NCI-H1105 treated with DMSO at 0.1 percent for 48 hours (cell line): ENCODE measurements at regions not wholly inside any gene's neighbourhood (a gene's known extent, or its start where the extent isn't known, plus 50 kb on each side); places are given as distances from the start of the nearest gene placed in this dataset.

Source experiments
- DNase-seq: peaks from one replicate; lab custom pipeline; 2025; lab: John Stamatoyannopoulos, UW

DNA sequence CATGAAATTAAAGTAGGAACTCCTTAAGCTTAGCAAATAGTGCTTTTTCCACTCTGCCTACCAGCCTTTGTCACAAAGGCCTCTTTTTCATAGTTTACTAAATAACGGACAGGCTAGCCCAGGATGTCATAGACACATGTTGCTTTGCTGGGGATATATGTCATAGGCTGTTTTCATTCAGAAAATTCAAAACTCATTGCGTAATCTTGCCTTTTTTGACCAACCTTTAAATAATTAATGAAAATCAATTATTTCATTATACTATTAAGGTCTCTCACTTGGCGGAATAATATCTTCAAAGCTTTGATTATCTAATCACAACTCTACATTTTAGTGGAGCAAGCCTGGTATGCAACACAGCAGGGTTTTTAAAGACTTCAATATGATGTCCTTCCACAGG, 1245.7 kb upstream of the LRRTM1 start:
- no peak for DNase-seq

DNA sequence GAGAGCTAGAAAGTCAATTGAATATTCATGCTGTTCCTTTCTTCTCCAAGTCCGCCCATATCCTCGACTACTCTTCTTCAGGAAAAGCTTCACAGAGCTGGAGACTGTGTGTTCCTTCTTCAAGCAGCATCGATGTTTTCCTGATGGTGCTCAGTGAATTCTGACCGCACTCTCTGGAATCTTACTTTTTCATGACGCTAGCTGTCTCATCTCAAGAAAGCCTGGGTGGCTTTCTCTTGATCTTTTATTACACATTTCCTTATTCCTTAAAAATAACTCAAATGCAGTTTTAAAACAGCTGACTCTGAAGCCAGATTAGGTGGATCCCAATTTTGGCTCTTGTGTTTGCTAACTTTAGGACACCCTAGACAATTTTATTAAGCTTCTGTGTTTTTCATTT, 1245.1 kb upstream of the LRRTM1 start:
- no peak for DNase-seq

DNA sequence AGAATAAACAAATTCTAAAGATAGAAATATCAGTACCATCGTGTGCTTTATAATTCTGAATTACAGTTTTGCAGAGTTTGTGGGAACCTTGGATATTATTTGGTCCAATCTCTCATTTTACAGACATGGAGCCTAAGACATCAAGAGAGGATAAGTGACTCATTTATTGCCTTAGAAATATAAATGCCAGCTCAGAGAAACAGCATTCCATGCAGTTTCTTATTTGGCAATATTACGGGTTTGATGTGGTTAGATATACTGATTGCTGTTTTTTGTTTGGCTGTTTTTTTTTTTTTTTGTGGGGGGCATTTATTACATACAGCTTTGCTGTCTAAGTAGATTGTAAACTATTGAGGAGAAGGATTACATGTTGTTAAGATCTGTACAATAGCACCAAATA, 1241.1 kb upstream of the LRRTM1 start:
- no peak for DNase-seq

DNA sequence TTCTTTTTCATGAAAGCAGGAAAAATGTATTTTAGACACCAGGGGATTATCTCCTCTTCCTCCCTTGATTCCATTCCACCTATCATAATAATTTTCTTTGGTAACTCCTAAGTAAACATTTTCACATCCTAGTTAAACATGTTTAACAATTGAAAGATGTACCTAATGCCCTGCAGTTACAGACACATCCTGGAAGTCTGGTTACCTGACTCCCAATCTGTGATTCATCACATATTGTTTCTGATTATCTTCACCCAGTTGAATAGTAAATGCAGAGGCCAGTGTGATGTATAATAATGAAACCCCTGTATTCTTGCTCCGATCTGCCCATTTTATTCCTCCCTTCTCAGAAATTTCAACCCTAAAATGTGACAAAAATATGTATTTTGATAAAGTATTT, 1237.6 kb upstream of the LRRTM1 start:
- DNase-seq, result no peak

DNA sequence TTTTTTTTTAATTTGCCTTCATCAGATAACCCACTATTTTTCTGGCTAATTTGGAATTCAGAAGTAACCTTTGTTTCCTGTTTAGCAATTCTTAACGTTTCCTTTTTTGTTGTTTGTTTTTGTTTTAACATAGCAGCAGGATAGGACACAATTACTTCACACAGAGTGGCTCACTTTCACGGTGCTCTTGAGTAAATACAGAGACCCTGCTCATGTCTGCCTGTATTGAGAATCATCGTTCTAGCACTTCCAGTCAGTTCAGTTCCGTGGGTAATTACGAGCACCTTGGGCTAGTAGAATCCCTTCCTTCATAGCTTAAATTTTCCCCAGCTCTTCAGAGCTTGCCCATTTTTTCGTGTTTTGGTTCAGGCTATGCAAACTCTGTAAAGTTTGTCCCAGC, 1225.4 kb upstream of the LRRTM1 start:
- DNase-seq, result no peak

DNA sequence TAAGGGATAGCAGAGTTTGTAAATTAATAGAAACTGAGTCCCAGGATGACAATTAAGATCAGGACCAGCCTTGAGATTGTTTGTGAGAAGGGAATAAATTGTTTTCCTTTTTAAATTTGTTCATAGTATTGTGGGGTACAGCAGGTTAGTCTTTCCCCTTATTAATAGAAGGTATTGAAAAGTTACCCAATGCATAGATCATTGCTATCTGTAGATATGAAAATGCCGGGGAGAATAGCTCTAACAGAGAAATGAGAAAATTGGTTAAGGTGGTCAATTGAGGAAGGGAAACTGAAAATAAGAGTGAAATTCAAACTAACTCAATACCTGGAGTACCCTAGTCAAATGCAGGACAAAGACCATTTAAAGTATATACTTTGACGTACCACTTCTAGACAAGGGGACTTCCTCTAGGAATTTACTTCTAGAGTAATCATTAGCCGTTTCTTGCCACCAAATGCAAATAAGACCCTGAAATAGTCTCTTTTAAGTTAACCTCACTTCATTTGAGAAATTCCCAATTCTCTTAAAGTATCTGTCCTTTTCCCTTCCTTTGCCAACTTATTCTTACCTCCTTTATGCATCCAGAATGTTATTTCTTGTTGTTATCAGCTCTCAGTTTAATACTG, 1224.4 kb upstream of the LRRTM1 start:
- no peak for DNase-seq

DNA sequence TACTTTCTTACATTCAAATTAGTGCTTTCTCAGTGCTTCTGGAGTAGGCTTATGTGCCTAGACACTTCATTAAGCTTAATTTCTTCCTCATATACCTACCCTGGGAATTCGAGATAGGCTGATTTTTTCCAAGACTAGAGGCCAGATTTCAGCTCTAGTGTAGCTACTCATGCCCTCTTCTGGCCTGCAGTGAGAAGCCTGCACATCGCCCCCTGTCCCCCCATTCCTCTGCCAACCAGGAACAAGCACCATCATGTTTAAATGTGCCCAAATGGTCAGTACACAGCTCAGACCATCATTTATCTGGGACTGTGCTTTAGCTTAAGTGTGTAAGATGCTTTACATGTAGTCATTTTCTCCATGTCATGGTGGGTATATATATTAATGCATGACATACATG, 1218.8 kb upstream of the LRRTM1 start:
- DNase-seq, result no peak

DNA sequence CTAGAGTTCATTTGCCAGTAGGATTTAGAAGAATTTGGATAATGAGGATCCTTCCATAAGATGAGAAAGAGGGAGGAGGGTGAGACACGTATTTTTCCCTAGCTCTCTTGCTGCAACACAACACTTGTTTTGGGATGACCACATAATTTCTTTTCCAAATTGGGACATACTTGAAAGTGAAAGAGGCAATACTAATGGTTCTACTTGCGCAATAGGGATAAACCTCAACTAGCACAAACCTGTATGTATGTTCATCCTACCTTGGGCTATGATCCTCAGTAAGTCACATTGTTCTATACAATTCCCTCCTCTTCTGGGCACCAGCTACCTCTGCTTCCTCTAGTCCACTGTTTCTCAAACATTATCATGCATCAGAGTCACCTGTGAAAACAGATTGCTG, 1208.8 kb upstream of the LRRTM1 start:
- DNase-seq, result no peak

DNA sequence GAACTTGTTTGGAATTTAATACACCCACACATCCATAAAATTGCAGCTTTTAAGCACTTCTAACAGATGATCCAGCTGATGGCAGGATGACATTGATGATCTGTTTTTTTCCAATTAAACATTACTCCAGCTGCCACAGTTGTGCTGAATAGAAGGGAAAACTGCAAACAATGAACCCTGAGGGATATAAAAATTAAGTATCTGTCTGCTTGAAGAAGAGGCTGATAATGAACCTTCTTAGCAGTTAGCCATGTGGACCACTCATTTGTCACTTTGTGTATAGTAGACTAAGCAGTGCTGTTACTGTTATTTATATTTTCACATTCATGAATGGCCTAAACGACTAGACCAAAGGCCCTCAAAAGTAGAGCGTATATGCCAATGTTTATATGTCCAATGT, 1201.0 kb upstream of the LRRTM1 start:
- DNase-seq, result no peak

DNA sequence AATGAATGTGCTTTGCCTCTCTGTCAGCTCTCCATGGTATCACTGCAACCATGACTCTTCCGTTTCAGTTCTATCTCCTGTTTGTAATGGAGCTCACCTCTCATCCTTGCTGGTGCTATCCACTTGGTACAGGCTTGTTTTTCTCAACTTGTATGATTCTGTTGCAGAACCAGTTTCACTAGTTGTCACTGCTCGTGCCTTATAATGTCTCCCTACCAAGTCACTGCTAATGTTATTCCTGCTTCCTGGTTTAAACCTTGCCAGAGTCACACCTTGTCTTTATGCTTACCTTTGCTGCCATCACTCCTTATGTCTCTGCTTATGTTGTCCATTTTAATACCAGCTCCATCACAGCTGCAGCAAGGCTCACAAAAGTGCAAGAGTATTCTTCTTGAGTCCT, 1191.0 kb upstream of the LRRTM1 start:
- no peak for DNase-seq

DNA sequence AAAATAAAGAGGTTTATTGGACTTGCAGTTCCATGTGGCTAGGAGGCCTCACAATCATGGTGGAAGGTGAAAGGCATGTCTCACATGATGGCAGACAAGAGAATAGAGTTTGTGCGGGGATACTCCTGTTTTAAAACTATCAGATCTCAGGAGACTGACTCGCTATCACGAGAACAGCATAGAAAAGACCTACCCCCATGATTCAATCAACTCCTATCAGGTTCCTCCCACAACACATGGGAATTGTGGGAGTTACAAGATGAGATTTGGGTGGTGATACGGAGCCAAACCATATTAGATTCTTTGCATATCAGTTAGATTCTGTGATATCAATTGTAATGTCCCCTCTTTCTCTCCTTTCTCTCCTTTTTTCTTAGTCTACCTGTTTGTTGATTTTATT, 1178.7 kb upstream of the LRRTM1 start:
- no peak for DNase-seq

DNA sequence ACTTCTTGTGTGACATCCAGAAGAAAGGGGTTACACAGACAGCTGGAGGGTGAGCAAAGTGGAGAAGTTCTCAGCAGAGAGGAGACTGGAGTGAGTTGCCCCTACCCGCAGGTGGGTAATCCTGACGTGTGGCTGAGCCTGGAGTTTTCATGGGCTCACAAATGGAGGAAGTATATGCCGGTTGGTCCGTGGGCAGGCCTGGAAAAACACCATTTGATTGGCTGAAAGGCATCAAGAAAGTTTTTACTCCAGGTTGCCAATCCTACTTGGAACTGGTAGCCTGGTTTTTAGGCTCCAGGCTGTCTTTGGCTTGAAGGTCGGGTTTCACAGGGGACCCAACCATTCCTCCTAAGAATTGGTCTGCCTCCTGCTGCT, 1177.4 kb upstream of the LRRTM1 start:
- DNase-seq, result no peak

DNA sequence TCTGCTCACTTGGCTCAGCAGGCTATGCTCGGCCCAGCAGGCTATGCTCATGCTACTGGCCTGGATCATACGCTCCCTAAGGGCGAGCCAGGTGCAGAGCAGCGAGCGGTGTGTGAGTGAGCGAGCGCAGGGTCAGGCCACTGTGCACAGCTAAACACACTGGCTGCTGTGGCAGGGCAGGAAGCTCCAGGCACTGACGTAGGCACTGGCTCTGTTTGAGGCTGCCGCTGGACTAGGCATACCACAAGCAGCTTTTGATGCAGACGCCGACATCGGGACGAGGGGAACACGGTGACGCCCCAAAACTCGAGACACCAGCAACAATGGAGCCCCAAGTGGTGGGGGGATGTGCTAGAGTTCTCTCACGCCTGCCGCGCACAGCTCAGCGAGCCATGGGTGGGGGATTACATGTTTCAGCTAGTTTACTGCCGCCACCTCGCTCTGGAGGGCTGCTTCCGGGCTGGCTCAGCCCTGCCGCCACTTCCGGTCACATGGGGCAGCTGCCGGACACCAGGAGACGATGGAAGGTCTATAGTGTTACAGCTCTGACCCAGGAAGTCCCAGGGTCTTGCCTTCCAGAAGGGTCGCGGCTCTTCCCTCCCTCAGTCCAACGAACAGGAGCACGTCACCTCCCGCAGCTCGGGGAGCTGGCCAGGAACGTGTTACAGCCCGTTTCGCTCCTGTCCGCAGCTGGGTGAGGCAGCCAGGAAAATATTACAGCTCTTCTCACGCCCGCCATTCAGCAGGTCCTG, 1176.9 kb upstream of the LRRTM1 start:
- DNase-seq, result peak; percentile 24

DNA sequence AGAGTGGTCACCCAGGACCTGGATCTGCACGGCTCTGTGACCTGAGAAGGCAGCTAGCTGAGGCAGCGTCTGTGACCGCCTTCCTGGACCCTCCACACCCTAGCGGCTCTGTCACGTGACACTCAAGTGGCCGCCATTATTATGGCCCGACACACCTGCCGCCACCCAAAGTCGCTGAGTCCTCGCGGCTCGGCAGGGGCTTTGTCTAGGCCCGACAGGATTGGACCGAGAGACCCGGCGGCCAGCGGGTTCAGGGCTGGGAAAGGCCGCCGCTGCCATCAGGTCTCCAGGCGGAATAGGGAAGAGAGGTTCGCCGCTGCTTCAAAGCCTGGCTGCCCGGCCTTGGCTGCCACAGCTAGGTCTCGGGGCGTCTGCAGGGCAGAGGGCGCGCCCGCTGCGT, 1162.5 kb upstream of the LRRTM1 start:
- DNase-seq, result no peak

DNA sequence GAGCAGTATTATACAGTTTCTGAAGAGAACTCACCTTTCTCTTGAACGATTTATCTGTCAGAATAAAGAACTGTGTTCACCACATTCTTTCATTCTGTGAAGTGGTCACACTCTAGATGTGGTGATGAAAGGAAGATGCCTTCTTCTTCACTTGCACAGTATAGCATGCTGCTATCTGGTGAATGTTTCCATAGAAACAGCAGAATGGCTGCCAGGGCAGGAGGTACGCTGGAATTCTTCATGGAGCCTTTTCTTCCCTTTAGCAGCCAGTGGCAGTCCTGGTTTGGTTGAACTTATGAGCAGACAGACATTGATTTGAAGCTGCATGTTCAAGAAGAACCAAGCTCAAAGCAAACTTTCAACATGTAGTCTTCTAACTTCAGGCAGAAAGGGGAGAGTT, 1157.9 kb upstream of the LRRTM1 start:
- no peak for DNase-seq

DNA sequence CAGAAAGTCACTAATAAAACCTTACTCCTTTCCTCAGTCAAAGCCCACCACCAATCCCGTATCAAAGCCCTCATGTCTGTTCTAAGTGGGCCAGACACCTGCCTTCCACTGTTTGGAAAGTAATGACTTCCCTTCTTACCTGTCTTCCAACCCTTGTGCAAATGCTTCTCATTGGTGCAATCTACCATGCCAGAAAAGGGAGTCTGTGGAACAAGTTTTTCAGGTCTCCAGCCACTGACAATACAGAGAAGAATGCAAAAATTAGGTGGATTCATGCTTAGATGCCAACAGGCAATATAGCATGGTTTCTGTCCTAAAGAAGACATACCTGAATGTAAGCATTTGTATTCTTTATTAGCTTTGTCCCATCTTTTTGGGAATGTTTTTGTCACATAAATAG, 1140.6 kb upstream of the LRRTM1 start:
- DNase-seq, result no peak

DNA sequence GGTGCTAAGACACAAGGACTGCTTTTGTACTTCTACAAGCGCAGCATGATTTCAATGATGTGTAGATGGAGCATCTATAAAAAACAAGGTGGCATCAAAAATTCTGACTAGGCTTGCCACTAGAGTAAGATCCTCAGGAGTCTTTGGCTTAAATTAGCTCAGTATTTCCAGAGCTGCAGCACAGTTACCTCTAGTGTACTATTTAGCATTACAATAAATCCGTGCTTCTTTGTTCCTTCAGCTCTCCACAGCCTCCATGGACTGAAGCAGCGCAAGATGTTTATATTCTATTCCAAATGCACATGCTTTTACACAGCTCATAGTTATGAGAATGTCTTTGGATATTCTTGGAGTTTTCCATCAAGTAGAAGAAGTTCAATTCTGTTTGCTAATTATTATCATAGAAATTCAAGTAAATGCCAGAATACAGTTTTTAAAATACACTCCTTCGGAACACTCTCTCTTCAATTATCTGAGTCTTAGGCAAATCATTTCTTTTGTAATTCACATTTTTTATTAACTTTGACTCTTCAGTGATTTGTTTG, 1133.0 kb upstream of the LRRTM1 start:
- DNase-seq, result no peak

DNA sequence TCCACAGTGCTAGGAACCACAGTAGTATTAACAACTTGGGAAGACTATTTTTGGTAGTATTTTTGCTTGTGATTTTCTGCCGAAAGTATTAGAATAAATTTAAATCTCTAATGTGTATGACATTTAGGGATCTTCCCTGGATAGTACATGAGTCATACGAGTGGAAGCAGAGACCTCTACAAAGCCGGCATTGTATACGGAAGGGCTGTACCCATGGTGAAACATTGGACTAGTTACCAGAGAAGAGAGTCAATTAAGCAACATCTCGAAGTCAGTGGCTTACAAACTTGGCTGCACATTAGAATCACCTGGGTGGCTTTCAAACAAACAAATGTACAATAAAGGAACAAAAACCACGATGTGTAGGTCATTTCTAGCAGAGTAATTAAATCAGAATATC, 1131.7 kb upstream of the LRRTM1 start:
- DNase-seq, result no peak

DNA sequence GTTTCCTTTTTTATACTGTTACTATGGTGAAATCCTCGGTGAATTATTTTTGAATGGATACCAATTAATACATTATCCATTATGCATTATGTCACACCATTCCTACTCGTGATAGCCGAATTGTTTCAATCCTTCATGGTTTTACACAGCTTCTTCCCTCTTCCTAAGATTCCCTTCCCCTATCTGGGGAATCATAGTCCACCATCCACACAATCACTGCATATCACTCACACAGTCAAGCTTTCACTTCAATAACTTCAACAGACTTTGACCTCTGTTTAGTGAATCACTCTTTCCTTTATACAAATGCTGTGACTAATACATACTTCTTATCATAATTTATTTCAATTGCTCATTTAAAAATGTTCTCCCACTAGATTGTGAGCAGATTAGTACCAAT, 1108.1 kb upstream of the LRRTM1 start:
- DNase-seq, result no peak

DNA sequence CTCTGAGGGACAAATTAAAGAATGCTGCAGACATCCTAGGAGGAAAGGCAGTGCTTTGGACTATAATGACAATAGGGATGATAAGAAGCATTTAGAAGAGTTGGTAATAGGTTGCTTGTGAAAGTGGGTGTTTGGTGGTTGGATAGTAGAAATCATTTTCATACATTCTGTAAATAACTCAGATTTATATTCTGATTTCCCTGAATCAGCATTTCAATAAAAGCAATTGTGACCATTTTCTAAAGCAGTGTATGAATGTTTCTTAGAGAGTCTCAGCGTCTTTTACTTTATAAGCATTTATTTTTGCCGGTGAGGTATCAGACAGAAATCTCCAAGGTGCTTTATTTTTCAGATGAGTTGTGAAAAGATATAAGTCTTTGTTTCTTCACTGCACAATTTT, 1099.0 kb upstream of the LRRTM1 start:
- DNase-seq, result no peak

DNA sequence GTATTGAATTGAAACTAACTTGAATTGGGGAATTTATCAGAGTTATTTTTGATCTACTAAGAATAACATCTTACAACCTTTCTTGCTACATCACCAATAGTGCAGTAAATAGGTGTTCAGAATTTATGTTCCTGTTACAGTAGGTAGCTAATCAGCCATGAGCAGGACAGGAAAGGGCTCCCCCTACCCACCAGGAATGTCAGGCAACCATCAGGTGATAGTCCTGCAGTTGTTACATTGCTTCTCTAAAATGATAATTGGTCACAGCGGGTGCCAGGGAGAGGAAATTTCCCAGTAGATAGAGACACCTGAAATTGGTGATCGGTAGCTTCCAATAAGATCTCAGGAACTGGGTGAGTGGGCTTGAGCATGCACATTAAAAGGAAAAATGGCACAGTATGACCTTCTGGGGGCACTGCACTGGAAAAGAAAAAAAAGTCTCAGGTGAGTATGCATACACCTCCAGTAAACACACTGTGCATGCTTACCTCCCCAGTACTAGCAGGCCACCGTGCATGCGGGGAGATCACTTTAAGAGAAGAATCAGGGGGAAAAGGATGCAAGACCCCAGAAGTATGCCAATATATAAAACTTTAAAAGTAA, 1092.0 kb upstream of the LRRTM1 start:
- no peak for DNase-seq

DNA sequence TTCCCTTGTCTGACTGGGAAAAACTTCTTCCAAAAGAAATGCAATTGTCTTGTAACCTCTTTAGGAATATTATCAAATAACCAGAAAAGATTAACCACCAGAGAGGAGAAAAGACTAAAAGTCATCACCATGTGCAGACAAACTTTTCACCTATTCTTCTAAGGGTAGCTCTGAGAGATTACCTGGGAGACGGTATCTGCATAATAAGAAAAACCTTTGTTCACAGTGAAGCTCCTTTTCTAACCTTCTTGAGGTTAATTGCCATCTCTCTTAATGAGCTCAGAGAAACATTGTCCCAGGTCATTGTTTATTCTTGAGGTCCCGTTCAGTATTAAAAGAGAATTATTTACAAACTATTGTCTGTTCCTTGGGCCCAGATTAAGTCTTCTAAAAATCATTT, 1091.2 kb upstream of the LRRTM1 start:
- DNase-seq, result no peak

DNA sequence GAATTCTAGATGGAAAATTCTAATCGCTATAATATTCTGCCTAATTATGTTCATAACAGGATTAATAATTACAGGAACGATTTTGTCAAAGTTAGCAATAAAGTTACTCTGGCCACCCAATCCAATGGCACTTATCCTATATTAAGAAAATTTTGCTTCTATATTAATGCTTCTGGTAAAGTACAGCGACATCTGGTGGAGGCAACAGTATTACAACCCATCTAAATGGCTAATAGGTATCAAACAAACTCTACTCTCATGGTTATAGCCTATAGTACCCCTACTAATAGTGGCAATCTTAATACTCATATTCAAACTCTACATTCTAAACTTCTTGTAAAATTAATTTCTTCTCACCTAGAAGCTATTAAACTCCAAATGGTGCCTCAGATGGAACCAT, 1084.7 kb upstream of the LRRTM1 start:
- no peak for DNase-seq

DNA sequence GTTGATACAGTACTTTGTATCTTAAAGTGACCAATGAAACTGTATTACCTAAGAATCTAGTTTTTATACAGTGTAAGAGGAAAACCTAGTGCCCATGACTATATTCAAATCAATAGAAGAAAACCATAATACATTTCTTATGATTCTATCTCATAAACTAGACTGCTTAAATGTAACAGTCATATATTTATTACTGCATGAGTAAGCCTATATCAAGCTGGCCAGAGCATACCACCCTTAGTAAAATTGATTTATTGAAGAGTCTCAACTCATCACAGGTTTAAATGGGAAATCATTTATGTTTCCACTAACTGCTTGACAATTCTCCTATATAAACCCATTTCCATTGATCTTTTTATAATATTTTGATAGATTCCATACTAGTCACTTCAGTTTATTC, 1059.2 kb upstream of the LRRTM1 start:
- no peak for DNase-seq
